ENCODE measurements at regions not wholly inside any gene's neighbourhood (a gene's known extent, or its start where the extent isn't known, plus 50 kb on each side); places are given as distances from the start of the nearest gene placed in this dataset.

- Mint-ChIP-seq H3K9me3 (peaks cover 2% of the 10 kb centered on the region), H3K27me3 (no peaks in the 10 kb centered on the region), H3K27ac (no peak overlapping the region), H3K4me1 (no peaks in the 10 kb centered on the region), H3K36me3 (no peaks in the 10 kb centered on the region), H3K4me3 (no peak overlapping the region)
- DNase-seq: no peak
Observed at GRCh38 chr5:89302102-89302891, 419.3 kb upstream of the MEF2C start.

- no peak overlapping the region for H3K4me3 Mint-ChIP-seq
- no peak overlapping the region for H3K27ac Mint-ChIP-seq
- H3K36me3 Mint-ChIP-seq: no peaks in the 10 kb centered on the region
- DNase-seq: no peak
- H3K9me3 Mint-ChIP-seq: no peaks in the 10 kb centered on the region
- no peaks in the 10 kb centered on the region for H3K27me3 Mint-ChIP-seq
- no peaks in the 10 kb centered on the region for H3K4me1 Mint-ChIP-seq
Observed at GRCh38 chr5:89301321-89302025, 418.5 kb upstream of the MEF2C start.

- DNase-seq: no peak
- H3K4me1 Mint-ChIP-seq: no peaks in the 10 kb centered on the region
- no peaks in the 10 kb centered on the region for H3K9me3 Mint-ChIP-seq
- H3K27me3 Mint-ChIP-seq: no peaks in the 10 kb centered on the region
- H3K27ac Mint-ChIP-seq: no peak overlapping the region
- no peaks in the 10 kb centered on the region for H3K36me3 Mint-ChIP-seq
- H3K4me3 Mint-ChIP-seq: no peak overlapping the region
Observed at GRCh38 chr5:89300426-89300970, 417.5 kb upstream of the MEF2C start.

GRCh38 chr5:89299998-89300397 lies 417.0 kb upstream of the MEF2C start:
- Mint-ChIP-seq H3K4me3 (no peak overlapping the region), H3K27ac (no peak overlapping the region), H3K4me1 (no peaks in the 10 kb centered on the region), H3K36me3 (no peaks in the 10 kb centered on the region), H3K27me3 (peaks cover 3% of the 10 kb centered on the region), H3K9me3 (no peaks in the 10 kb centered on the region)
- DNase-seq: no peak

- no peak for DNase-seq
- no peak overlapping the region for H3K27ac Mint-ChIP-seq
- H3K36me3 Mint-ChIP-seq: no peaks in the 10 kb centered on the region
- peaks cover 9% of the 10 kb centered on the region for H3K27me3 Mint-ChIP-seq
- no peak overlapping the region for H3K4me3 Mint-ChIP-seq
- peaks cover 2% of the 10 kb centered on the region for H3K4me1 Mint-ChIP-seq
- no peaks in the 10 kb centered on the region for H3K9me3 Mint-ChIP-seq
Observed at GRCh38 chr5:89297066-89297465, 414.1 kb upstream of the MEF2C start.

GRCh38 chr5:89293810-89294209 lies 410.8 kb upstream of the MEF2C start:
- Mint-ChIP-seq H3K36me3 (no peaks in the 10 kb centered on the region), H3K9me3 (no peaks in the 10 kb centered on the region)

GRCh38 chr5:89292487-89292886 lies 409.5 kb upstream of the MEF2C start:
- Mint-ChIP-seq H3K27me3 (peaks cover 9% of the 10 kb centered on the region), H3K27ac (no peak overlapping the region), H3K36me3 (no peaks in the 10 kb centered on the region), H3K9me3 (no peaks in the 10 kb centered on the region), H3K4me1 (peaks cover 2% of the 10 kb centered on the region), H3K4me3 (no peak overlapping the region)
- DNase-seq: no peak

More at GRCh38 chr5:89293810-89294209, 410.8 kb upstream of the MEF2C start:
- no peak for DNase-seq
- no peak overlapping the region for H3K27ac Mint-ChIP-seq
- H3K4me1 Mint-ChIP-seq: peaks cover 2% of the 10 kb centered on the region
- peaks cover 9% of the 10 kb centered on the region for H3K27me3 Mint-ChIP-seq
- no peak overlapping the region for H3K4me3 Mint-ChIP-seq

- Mint-ChIP-seq H3K4me3 (no peak overlapping the region), H3K36me3 (no peaks in the 10 kb centered on the region), H3K27ac (no peak overlapping the region), H3K9me3 (no peaks in the 10 kb centered on the region), H3K27me3 (peaks cover 5% of the 10 kb centered on the region), H3K4me1 (peaks cover 2% of the 10 kb centered on the region)
- DNase-seq: no peak
Observed at GRCh38 chr5:89289604-89290003, 406.6 kb upstream of the MEF2C start.

GRCh38 chr5:89287964-89288363 lies 405.0 kb upstream of the MEF2C start:
- Mint-ChIP-seq H3K9me3 (no peaks in the 10 kb centered on the region), H3K27ac (no peak overlapping the region), H3K36me3 (no peaks in the 10 kb centered on the region), H3K4me3 (no peak overlapping the region), H3K27me3 (no peaks in the 10 kb centered on the region), H3K4me1 (no peaks in the 10 kb centered on the region)
- DNase-seq: no peak

GRCh38 chr5:89286320-89286719 lies 403.3 kb upstream of the MEF2C start:
- no peak for DNase-seq
- H3K9me3 Mint-ChIP-seq: no peaks in the 10 kb centered on the region
- H3K4me1 Mint-ChIP-seq: no peaks in the 10 kb centered on the region
- no peaks in the 10 kb centered on the region for H3K27me3 Mint-ChIP-seq
- H3K27ac Mint-ChIP-seq: no peak overlapping the region
- H3K36me3 Mint-ChIP-seq: no peaks in the 10 kb centered on the region
- H3K4me3 Mint-ChIP-seq: no peak overlapping the region

- Mint-ChIP-seq H3K27ac (no peak overlapping the region), H3K4me1 (no peaks in the 10 kb centered on the region), H3K36me3 (no peaks in the 10 kb centered on the region), H3K9me3 (no peaks in the 10 kb centered on the region), H3K27me3 (no peaks in the 10 kb centered on the region), H3K4me3 (no peak overlapping the region)
- DNase-seq: no peak
Observed at GRCh38 chr5:89283728-89284493, 400.9 kb upstream of the MEF2C start.

- no peaks in the 10 kb centered on the region for H3K36me3 Mint-ChIP-seq
- no peak overlapping the region for H3K4me3 Mint-ChIP-seq
- no peak for DNase-seq
- H3K27me3 Mint-ChIP-seq: peaks cover 5% of the 10 kb centered on the region
- no peaks in the 10 kb centered on the region for H3K4me1 Mint-ChIP-seq
- H3K9me3 Mint-ChIP-seq: no peaks in the 10 kb centered on the region
- H3K27ac Mint-ChIP-seq: no peak overlapping the region
Observed at GRCh38 chr5:89282554-89283510, 399.8 kb upstream of the MEF2C start.

- Mint-ChIP-seq H3K4me1 (no peaks in the 10 kb centered on the region), H3K4me3 (no peak overlapping the region), H3K27me3 (peaks cover 5% of the 10 kb centered on the region), H3K27ac (no peak overlapping the region), H3K36me3 (no peaks in the 10 kb centered on the region), H3K9me3 (no peaks in the 10 kb centered on the region)
- DNase-seq: no peak
Observed at GRCh38 chr5:89281766-89282553, 399.0 kb upstream of the MEF2C start.

GRCh38 chr5:89281211-89281610 lies 398.2 kb upstream of the MEF2C start:
- Mint-ChIP-seq H3K36me3 (no peaks in the 10 kb centered on the region), H3K4me3 (no peak overlapping the region), H3K27me3 (peaks cover 5% of the 10 kb centered on the region), H3K9me3 (no peaks in the 10 kb centered on the region), H3K27ac (no peak overlapping the region), H3K4me1 (no peaks in the 10 kb centered on the region)
- no peak for DNase-seq
